ENCODE measurements at regions not wholly inside any gene's neighbourhood (a gene's known extent, or its start where the extent isn't known, plus 50 kb on each side); places are given as distances from the start of the nearest gene placed in this dataset.
"Not testable (repeated sequence)": the region's sequence is repeated elsewhere in the genome, so short reads cannot be mapped to it uniquely, and the experiment has no call there.

DNA sequence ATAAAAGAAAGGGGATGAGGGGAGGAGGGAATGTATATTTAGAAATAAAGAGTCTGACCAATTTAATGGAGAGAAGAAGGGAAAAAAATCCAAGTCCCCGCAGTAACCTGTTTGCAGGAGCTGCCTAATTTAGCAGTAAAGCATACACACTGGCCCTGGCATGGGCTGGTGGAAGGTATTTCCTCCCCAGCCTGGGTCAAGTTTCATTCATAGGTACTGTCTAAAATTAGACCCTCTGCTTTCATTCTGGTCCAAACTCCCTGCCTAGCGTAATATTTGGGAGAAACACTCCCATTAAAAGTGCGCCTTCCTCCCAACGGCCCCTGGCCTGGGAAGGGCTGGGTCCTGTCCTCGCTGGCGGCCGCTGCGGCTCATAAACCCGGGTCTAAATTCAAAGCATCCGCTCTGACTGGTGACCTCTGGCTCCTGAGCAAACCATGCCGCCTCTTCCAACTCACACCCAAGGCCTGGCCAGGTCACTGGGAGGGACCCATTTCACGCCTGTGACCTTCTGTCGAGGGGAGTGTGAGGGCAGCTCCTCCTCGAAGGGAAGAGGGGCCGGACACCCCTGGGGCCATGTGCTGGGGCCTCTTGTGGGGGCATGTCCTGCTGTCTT lies 123.2 kb downstream of the FGF18 start:
- no peak for DNase-seq

- DNase-seq, result peak; percentile 31
Observed at GRCh38 chr5:171543148-171543815, 123.8 kb downstream of the FGF18 start.

DNA sequence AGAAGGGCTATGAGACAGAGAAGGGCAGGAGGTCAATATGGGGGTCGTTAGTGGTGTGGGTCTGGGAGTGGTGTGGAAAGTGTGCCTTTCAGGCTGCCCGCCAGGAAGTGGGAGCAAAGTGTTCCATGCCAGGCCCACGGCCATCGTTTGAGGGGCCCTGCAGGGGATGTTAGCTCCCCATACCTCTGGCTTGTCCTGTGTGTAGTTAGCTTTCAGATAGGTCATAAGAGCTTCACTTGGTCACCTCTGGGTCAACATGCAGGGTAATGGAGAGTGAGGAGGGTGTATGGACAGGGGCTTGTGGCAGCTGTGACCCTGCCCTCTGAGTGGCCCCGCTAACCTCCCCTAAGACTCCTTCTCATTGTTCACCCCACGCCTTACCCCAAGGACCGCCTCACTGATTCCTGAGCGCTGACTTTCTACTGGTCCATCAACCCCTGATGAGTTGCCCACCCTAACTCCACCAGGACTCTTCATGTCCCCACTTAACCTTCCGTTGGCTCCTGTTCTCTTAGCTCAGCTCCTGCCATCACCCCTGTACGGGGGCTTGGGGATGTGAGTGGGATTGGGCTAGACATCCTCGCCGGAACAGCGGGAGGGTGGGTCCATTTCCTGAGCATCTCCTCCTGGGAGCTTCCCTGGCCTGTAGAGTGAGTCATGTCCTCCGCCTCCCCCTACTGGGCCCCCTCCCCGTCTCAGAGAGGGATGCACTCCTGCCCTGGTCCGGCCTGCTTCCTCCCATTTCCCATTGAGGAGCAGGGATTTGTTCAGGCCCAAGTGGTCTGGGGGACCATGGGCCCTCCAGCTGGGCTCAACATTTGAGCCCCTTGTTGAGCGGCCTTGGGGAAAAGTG lies 125.7 kb downstream of the FGF18 start:
- DNase-seq, result no peak

GRCh38 chr5:171549274-171549673 lies 129.8 kb downstream of the FGF18 start:
- DNase-seq, result no peak

- not testable (repeated sequence) for DNase-seq
Observed at GRCh38 chr5:171553817-171554216, 134.4 kb downstream of the FGF18 start.

DNA sequence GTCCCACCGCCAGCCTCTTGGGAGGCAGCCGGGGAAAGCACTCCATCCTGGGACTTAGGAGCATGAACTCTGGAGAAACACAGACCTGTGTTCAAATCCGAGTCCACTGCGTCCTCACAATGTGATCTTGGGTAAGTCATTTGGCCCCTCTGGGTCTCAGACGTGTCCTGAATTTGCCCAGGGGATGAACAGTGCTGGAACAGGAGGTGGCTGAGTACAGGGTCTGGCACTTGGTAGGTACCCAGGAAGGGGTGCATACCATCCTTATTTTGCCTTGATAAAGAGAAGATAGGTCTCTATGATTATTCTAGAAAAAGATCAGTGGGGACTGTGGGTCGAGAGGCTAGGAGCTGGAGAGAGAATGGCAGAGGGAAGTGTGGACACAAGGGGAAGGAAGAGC lies 135.7 kb downstream of the FGF18 start:
- no peak for DNase-seq

DNA sequence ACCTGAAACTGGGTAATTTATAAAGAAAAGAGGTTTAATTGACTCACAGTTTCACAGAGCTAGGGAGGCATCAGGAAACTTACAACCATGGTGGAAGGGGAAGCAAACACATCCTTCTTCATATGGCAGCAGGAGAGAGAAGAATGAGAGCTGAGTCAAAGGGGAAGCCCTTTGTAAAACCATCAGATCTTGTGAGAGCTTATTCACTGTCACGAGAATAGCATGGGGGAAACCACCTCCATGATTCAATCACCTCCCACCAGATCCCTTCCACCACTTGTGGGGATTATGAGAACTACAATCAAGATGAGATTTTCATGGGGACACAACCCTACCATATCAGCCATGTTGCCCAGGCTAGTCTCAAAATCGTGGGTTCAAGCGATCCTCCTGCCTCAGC lies 143.4 kb downstream of the FGF18 start:
- no peak for DNase-seq

DNA sequence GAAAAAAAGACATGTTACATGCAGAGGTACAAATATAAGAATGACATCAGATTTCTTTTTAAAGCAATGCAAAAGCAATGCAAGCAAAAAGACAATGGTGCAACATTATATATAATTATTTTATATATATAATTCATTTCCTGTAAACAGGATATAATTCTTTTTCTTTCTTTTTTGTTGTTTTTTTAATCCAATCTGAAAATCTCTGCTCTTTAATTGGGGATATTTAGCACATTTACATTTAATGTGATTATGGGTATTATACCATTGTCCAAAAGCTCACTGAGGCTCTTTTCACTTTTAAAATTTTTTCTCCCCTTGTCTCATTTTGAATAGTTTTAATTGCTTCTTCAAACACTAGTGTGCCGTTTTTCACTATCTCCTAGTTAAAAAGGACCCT lies 148.9 kb downstream of the FGF18 start:
- no peak for DNase-seq

DNA sequence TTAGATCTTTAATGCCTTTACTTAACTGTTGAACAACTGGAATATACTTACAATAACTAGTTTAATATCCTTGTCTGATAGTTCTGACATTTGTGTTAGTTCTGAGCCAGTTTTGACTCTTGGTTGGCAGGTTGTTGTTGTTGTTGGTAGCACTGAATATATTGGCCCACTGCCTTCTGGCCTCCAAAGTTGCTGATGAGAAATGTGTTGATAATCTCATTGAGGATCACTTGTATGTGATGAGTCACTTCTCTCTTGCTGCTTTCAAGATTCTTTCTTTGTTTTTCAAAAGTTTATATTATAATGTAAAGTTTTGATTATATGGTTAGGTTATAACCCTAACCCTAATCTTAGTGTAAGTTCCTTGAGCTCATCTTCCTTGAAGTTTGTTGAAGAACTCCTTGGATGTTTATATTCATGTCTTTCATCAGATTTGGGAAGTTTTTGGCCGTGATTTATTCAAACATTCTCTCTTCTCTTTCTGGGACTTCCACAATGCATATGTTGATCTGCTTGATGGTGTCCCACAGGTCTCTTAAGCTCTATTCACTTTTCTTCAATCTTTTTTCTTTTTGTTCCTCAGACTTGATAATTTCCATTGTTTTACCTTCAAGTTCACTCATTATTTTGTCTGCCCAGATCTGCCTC lies 149.7 kb downstream of the FGF18 start:
- DNase-seq, result no peak

- no peak for DNase-seq
Observed at GRCh38 chr5:171570244-171570825, 150.9 kb downstream of the FGF18 start.

GRCh38 chr5:171571663-171572062 lies 152.2 kb downstream of the FGF18 start:
- DNase-seq, result no peak

GRCh38 chr5:171573021-171573420 lies 153.6 kb downstream of the FGF18 start:
- no peak for DNase-seq

- DNase-seq, result no peak
Observed at GRCh38 chr5:171573451-171574225, 154.2 kb downstream of the FGF18 start.

DNA sequence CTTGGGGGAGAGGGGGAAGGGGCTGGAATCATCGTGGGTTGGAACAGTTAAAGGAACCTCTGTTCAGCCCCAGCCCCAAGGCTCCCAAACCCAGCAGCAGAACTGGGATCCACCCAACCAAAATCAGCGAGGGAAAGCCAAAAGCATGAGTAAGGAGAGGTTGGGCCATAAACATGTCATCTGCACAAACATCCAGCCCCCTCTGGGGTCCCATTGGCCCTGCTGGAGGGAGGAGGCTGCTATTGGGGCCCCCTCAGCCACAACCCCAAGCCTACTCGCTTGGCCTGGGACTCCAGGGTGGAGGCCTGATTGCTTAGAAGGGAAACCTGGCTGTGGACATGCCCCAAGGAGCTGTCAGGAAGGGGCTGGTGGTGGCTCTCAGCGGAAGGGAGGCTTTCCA lies 154.9 kb downstream of the FGF18 start:
- no peak for DNase-seq

DNA sequence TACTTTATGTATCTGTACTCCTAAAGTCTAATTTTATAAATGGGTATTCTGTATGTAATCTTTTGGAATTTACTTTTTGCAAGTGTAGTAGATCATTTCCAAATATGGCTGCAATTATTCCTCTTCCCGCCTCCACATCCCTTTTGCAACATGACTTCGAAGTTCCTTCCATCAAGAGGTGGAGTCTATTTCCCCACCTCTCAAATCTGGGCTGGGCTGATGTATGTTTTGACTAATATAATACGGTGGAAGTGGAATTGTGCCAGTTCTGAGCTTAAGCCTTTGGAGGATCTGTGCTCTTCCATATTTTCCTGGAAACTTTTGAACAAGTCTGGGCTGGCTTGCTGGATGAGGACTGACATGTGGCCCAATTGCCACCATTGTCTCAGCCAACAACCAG lies 155.9 kb downstream of the FGF18 start:
- DNase-seq, result no peak

GRCh38 chr5:171575808-171576207 lies 156.4 kb downstream of the FGF18 start:
- DNase-seq, result no peak

DNA sequence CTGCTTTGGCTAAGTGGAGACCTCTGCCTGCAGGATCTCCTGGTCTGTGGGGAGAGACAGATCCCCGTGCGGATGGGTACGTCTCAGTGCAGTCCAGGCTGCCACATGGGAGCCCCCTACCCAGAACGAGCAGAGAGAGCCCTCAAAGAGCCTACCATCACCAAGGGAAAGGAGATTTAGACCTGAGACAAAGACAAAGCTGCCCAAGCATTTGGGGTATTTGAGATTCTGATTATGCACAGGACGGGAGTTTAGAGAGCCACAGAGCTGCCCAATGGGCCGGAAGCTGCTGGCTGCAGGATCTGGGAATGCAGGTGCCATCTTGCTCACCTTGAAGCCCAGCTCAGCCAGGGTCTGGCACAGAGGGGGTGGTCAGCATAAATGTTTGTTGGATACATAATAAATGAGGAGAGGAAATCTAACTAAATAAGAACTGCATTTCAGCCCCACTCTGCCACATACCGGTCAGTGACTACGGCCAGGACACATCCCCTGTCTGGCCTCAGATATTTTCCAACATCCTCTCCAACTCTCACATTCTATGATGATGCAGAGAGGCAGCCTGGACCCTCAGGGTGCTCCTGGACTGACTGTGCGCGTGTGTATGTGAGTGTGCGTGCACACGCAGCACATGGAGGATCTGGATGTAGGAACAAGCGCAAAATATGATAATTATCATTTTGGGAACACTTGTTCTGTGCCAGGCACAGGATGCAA lies 157.8 kb downstream of the FGF18 start:
- no peak for DNase-seq

DNA sequence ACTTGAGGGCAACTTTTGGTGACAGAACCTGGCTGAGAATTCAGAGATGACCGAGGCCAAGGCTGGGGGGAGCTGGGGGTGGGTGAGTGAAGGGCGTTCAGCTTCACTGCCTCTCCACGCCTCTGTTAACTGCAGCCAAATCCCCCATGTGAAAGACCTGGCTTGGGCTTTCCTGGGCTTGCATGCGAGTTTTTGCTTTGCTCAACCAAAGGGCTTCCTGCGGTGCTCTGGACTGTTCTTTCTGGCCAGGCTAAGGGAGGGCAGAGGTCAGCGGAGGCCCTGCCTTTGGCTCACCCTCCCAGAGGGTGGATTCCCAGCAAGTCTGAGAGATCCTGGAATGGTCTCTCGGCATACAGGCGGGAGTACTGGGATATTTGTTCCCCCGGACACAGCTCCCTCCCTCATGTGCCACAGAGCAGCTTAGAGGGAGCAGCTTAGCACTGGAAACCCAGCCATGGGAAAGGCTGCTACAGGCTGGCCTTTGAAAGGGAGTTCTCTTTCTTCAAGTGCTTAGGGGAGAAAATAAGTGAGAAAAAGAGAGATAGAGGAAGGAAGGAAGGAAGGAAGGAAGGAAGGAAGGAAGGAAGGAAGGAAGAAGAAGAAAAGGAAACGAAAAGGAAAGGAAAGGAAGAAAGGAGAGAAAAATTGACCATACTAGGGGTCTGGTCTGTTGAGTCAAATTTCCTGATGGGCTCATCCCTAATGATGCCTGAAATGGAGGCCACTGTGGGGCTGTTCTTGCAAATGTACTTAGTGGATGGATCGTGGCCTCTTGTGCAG lies 158.8 kb downstream of the FGF18 start:
- DNase-seq, result peak; percentile 7

DNA sequence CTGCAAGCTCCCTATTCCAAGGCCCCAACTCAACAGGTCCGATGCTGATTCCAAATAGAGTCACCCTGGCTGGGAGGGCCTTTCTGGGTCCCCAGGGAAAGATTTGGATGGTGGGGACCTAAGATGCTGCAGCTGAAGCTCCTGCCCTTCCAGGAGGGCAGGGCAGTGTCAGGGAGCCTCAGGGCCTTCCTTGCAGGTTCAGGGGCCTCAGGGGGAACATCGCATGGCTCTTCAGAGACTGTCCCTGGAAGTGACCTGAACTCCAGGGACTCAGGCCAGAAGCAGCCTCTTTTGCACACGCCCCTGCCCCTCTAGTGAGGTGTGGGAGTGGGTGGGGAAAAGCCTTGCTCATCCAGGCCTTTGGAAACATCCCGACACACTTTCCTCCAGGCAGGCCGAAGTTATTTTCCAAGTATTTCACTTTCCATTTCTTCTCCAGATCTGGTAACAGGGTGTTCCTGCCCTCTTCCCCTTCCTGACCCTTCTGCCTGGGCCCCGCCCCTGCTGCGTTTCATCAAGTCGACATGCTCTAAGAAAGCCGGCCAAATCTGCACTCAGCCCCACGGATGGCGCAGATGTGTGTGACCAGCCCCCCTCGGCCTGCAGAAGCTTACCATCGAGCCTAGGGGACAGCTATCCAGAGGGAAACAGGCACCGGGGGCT lies 159.5 kb downstream of the FGF18 start:
- DNase-seq, result no peak

- DNase-seq, result no peak
Observed at GRCh38 chr5:171579976-171580411, 160.5 kb downstream of the FGF18 start.

Data from NCI-H82 (cell line).